ENCODE measurements at regions not wholly inside any gene's neighbourhood (a gene's known extent, or its start where the extent isn't known, plus 50 kb on each side); places are given as distances from the start of the nearest gene placed in this dataset.

DNA sequence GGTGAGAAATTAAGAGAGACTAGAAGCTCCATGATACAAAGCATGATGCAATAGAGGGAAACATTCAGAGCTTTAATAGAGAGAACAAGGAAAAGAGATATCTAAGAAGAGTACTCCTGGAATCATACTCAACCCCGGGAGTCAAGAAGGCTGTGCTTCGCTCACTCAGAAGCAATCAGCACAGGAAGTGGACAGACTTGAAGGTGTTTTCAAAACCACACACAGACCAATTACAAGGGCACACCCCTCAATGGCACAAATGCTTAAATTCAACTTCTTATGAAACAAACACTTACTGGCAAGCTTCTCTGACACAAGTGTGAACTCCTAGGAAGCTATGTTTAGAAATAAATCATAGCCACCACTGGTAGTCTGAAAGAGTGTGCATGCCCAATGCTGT is 462.3 kb downstream of the GABRG2 start:
- TF ChIP-seq, protein P1, sequence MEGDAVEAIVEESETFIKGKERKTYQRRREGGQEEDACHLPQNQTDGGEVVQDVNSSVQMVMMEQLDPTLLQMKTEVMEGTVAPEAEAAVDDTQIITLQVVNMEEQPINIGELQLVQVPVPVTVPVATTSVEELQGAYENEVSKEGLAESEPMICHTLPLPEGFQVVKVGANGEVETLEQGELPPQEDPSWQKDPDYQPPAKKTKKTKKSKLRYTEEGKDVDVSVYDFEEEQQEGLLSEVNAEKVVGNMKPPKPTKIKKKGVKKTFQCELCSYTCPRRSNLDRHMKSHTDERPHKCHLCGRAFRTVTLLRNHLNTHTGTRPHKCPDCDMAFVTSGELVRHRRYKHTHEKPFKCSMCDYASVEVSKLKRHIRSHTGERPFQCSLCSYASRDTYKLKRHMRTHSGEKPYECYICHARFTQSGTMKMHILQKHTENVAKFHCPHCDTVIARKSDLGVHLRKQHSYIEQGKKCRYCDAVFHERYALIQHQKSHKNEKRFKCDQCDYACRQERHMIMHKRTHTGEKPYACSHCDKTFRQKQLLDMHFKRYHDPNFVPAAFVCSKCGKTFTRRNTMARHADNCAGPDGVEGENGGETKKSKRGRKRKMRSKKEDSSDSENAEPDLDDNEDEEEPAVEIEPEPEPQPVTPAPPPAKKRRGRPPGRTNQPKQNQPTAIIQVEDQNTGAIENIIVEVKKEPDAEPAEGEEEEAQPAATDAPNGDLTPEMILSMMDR (IDR thresholded peaks at IDR 0.05): no peak
- TF ChIP-seq POLR2AphosphoS5 (IDR thresholded peaks at IDR 0.05; ENCODE audit: low read depth, low read length) (no peak), REST (IDR thresholded peaks at IDR 0.05; ENCODE audit: insufficient read depth in 1 of 2, low read depth in 2 of 2, low read length in 1 of 2) (no peak), SIN3A (IDR thresholded peaks at IDR 0.05; ENCODE audit: borderline replicate concordance, insufficient read depth, low read depth, low read length) (no peak), TCF7L2 (IDR thresholded peaks at IDR 0.05; ENCODE audit: low read depth, low read length) (no peak)

Measured in Panc1 (cell line).